ENCODE measurements at regions not wholly inside any gene's neighbourhood (a gene's known extent, or its start where the extent isn't known, plus 50 kb on each side); places are given as distances from the start of the nearest gene placed in this dataset.

DNA sequence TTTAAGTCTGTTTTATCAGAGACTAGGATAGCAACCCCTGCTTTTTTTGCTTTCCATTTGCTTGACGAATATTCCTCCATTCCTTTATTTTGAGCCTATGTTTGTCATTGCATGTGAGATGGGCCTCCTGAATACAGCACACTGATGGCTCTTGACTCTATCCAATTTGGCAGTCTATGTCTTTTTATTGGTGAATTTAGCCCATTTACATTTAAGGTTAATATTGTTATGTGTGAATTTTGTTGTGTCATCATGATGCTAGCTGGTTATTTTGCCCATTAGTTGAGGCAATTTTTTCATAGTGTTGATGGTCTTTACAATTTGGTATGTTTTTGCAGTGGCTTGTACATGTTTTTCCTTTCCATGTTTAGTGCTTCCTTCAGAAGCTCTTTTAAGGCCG, 50.7 kb upstream of the PDE4B start:
- TF ChIP-seq, protein P1, sequence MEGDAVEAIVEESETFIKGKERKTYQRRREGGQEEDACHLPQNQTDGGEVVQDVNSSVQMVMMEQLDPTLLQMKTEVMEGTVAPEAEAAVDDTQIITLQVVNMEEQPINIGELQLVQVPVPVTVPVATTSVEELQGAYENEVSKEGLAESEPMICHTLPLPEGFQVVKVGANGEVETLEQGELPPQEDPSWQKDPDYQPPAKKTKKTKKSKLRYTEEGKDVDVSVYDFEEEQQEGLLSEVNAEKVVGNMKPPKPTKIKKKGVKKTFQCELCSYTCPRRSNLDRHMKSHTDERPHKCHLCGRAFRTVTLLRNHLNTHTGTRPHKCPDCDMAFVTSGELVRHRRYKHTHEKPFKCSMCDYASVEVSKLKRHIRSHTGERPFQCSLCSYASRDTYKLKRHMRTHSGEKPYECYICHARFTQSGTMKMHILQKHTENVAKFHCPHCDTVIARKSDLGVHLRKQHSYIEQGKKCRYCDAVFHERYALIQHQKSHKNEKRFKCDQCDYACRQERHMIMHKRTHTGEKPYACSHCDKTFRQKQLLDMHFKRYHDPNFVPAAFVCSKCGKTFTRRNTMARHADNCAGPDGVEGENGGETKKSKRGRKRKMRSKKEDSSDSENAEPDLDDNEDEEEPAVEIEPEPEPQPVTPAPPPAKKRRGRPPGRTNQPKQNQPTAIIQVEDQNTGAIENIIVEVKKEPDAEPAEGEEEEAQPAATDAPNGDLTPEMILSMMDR (IDR thresholded peaks at IDR 0.05; ENCODE audit: low read length), result no peak
- no peak for TF ChIP-seq EZH2 (IDR thresholded peaks at IDR 0.05; ENCODE audit: borderline replicate concordance, low read length)
